ENCODE measurements at regions not wholly inside any gene's neighbourhood (a gene's known extent, or its start where the extent isn't known, plus 50 kb on each side); places are given as distances from the start of the nearest gene placed in this dataset.

DNA sequence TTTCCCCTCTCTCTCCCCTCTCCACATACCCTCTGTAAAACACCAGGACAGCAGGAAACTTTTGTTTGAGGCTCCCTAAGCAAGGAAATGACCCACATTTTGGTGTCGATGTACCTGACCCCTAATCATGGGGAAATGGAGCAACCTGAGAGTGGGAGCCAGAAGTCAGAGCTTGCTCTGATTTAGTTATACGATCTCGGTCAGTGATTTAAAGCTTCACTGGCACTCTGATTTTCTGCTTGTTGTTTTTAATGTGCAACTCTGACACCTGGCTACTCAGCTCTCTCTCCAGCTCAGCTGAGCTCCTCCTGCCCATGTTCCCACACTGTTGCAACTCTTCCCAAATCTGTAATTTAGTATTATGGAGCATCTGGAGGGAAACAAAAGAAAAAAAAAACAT lies 408.6 kb downstream of the ADAM29 start:
- no peak for TF ChIP-seq CTCF (IDR thresholded peaks at IDR 0.05)

GRCh38 chr4:175330236-175330635 lies 412.1 kb downstream of the ADAM29 start:
- no peak for TF ChIP-seq CTCF (IDR thresholded peaks at IDR 0.05)

DNA sequence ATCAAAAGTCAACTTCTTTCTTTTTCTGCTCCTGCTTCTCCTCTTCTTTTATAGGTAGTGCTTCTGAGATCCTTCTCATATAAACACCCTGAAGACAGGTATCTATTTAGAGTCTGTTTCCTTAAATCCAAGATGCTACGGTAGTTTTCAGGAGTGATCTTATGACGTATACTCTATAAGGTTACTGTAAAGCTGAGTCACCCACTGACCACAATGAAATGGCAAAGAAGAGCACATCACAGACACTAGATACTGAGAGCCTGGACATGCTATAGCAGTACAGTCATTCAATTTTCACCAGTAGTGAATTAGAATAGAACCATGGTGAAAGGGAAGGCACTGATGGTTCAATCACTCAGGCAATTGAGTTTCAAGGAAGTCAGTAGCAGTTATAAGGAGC lies 412.5 kb downstream of the ADAM29 start:
- no peak for TF ChIP-seq CTCF (IDR thresholded peaks at IDR 0.05)

GRCh38 chr4:175335331-175335730 lies 417.2 kb downstream of the ADAM29 start:
- TF ChIP-seq CTCF (IDR thresholded peaks at IDR 0.05) = no peak

DNA sequence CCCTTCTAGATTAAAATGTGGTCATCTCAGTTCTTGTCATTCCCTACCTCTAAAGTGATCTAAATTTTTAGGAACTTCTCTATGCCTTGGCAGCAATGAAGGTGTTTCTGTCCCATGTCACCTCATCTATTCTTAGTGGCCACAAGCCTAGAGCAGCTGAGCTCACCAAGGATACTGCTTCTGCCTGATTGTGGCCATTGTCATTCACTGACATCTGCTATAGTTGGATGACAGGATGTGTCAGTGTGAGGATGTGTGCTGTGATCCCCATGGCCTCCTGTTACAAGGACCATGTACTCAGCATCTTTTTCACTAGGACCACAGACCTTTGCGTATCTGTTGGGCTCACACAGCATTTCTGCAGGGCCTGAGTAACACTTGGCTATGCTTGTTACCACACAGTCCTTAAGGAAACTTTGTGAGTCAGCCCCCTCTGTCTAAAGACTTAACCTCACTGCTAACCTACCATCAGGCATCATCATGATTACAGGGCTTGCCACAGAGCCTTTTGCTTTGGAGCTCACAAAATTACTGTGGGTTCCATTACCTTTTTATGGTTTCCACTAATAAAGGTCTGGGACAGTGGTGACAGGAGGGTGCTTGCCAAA lies 421.0 kb downstream of the ADAM29 start:
- TF ChIP-seq CTCF (IDR thresholded peaks at IDR 0.05) = no peak

DNA sequence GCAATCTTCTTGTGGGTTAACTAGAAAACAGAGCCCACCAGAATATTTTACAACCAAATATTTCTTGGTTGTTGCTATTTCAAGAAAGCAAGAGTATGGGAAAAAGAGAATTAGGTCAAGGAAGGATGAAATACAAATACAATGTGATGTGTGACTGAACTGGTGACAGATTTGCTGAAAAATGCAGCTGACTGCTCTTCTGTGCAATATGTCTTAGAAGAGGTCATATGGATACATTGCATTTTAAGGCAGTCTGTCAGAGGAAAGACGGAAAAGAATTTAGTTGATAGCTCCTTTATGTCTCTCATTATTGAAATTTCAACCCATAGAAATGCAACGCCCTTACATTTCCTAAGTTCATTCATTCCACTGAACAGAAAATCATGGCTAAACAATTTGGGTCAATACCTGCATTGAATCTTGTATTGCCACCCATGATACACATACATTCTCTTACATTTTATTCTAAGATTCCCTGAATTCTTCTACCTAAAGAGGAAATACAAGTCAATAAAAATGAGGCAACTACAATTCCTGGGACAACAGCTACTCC lies 423.1 kb downstream of the ADAM29 start:
- TF ChIP-seq CTCF (IDR thresholded peaks at IDR 0.05) = no peak

GRCh38 chr4:175346376-175346775 lies 428.2 kb downstream of the ADAM29 start:
- TF ChIP-seq CTCF (IDR thresholded peaks at IDR 0.05) = no peak

- no peak for TF ChIP-seq CTCF (IDR thresholded peaks at IDR 0.05)
These were observed 432.1 kb downstream of the ADAM29 start for GRCh38 chr4:175350246-175350645.

Data from LNCAP (cell line).